ENCODE measurements at regions not wholly inside any gene's neighbourhood (a gene's known extent, or its start where the extent isn't known, plus 50 kb on each side); places are given as distances from the start of the nearest gene placed in this dataset.
A peak's percentile ranks its signal among the peaks of the same experiment; 100 is the strongest.
"Not testable (repeated sequence)": the region's sequence is repeated elsewhere in the genome, so short reads cannot be mapped to it uniquely, and the experiment has no call there.

GRCh38 chr15:39419651-39420050 lies 161.2 kb upstream of the THBS1 start:
- Histone ChIP-seq H3K79me2 (ENCODE audit: low read length) (no peaks in the 10 kb centered on the region), H3K36me3 (replicated peaks; ENCODE audit: low read depth, low read length) (peaks cover 6% of the 10 kb centered on the region), H3K27me3 (ENCODE audit: low read depth, low read length) (peaks cover 3% of the 10 kb centered on the region; the same call in 1 of the 2 replicates), H3K4me2 (ENCODE audit: low read length) (no peak overlapping the region), H3K4me1 (ENCODE audit: low read length) (peaks cover 1% of the 10 kb centered on the region), H2AFZ (ENCODE audit: low read depth, low read length) (no peak overlapping the region), H3K4me3 (ENCODE audit: low read length) (no peak overlapping the region), H4K20me1 (ENCODE audit: insufficient read depth, low read length) (no peaks in the 10 kb centered on the region), H3K9me3 (ENCODE audit: insufficient read depth, low read length) (no peaks in the 10 kb centered on the region), H3K9ac (ENCODE audit: low read length) (no peak overlapping the region), H3K27ac (ENCODE audit: low read length) (no peak overlapping the region)
- no peak for TF ChIP-seq CTCF (IDR thresholded peaks at IDR 0.05; ENCODE audit: low read depth, low read length)
- TF ChIP-seq EZH2phosphoT487 (IDR thresholded peaks at IDR 0.05; ENCODE audit: low read depth), result no peak

- H3K9ac ChIP-seq (ENCODE audit: low read length); H3K4me2 ChIP-seq (ENCODE audit: low read length); H3K36me3 ChIP-seq (replicated peaks; ENCODE audit: low read depth, low read length); H4K20me1 ChIP-seq (ENCODE audit: insufficient read depth, low read length); H3K9me3 ChIP-seq (ENCODE audit: insufficient read depth, low read length); H3K4me1 ChIP-seq (ENCODE audit: low read length); H3K79me2 ChIP-seq (ENCODE audit: low read length); H3K27ac ChIP-seq (ENCODE audit: low read length); H3K27me3 ChIP-seq (ENCODE audit: low read depth, low read length); H3K4me3 ChIP-seq (ENCODE audit: low read length); H2AFZ ChIP-seq (ENCODE audit: low read depth, low read length): not testable (repeated sequence)
Observed at GRCh38 chr15:39420123-39420852, 160.6 kb upstream of the THBS1 start.

DNA sequence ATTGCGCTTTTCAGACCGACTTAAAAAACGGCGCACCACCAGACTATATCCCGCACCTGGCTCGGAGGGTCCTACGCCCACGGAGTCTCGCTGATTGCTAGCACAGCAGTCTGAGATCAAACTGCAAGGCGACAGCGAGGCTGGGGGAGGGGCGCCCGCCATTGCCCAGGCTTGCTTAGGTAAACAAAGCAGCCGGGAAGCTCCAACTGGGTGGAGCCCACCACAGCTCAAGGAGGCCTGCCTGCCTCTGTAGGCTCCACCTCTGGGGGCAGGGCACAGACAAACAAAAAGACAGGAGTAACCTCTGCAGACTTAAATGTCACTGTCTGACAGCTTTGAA lies 160.1 kb upstream of the THBS1 start:
- H3K79me2 ChIP-seq (ENCODE audit: low read length); H3K4me3 ChIP-seq (ENCODE audit: low read length); H3K36me3 ChIP-seq (replicated peaks; ENCODE audit: low read depth, low read length); H3K9me3 ChIP-seq (ENCODE audit: insufficient read depth, low read length); H4K20me1 ChIP-seq (ENCODE audit: insufficient read depth, low read length); H3K4me1 ChIP-seq (ENCODE audit: low read length); H3K9ac ChIP-seq (ENCODE audit: low read length); H3K27me3 ChIP-seq (ENCODE audit: low read depth, low read length); H3K27ac ChIP-seq (ENCODE audit: low read length); H2AFZ ChIP-seq (ENCODE audit: low read depth, low read length); H3K4me2 ChIP-seq (ENCODE audit: low read length): not testable (repeated sequence)

GRCh38 chr15:39426552-39427532 lies 154.0 kb upstream of the THBS1 start:
- H2AFZ ChIP-seq (ENCODE audit: low read depth, low read length), result no peak overlapping the region
- peak overlapping the region; percentile 54 for H3K27ac ChIP-seq (ENCODE audit: low read length)
- H3K4me3 ChIP-seq (ENCODE audit: low read length), result peak overlapping the region; percentile 71
- H3K4me1 ChIP-seq (ENCODE audit: low read length), result peaks cover 40% of the 10 kb centered on the region
- no peaks in the 10 kb centered on the region for H3K36me3 ChIP-seq (replicated peaks; ENCODE audit: low read depth, low read length)
- TF ChIP-seq EZH2phosphoT487 (IDR thresholded peaks at IDR 0.05; ENCODE audit: low read depth) (no peak), CTCF (IDR thresholded peaks at IDR 0.05; ENCODE audit: low read depth, low read length) (0 out of 2 replicates have a peak, but pooled peaks have one; percentile 16)
- no peaks in the 10 kb centered on the region for H4K20me1 ChIP-seq (ENCODE audit: insufficient read depth, low read length)
- peaks cover 17% of the 10 kb centered on the region for H3K27me3 ChIP-seq (ENCODE audit: low read depth, low read length)
- H3K9ac ChIP-seq (ENCODE audit: low read length), result peak overlapping the region; percentile 51
- no peaks in the 10 kb centered on the region for H3K79me2 ChIP-seq (ENCODE audit: low read length)
- H3K9me3 ChIP-seq (ENCODE audit: insufficient read depth, low read length), result no peaks in the 10 kb centered on the region
- H3K4me2 ChIP-seq (ENCODE audit: low read length), result peak overlapping the region; percentile 87

DNA sequence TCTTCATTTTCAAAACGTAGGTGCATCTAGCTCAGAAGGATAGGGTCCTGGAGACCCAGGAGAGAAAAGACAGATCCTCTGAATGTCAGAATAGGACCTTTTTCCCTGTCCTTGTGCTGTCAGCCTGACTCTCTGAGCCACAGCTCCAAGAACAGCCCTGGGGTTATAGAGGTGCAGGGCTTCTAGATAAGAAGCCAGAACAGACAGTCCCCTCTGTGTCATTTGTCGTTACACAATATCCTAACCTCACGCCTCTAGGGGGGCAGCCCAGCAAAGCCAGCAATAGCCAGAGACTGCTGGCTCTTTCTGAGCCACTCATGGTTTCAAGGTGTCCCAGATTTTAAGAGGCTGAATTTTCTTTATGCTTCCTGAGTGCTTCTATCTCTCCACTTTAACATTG lies 153.2 kb upstream of the THBS1 start:
- H3K79me2 ChIP-seq (ENCODE audit: low read length), result no peaks in the 10 kb centered on the region
- H3K27me3 ChIP-seq (ENCODE audit: low read depth, low read length), result peaks cover 17% of the 10 kb centered on the region
- peak overlapping the region; percentile 71 for H3K4me3 ChIP-seq (ENCODE audit: low read length)
- H3K9me3 ChIP-seq (ENCODE audit: insufficient read depth, low read length), result no peaks in the 10 kb centered on the region
- TF ChIP-seq CTCF (IDR thresholded peaks at IDR 0.05; ENCODE audit: low read depth, low read length), result no peak
- no peak for TF ChIP-seq EZH2phosphoT487 (IDR thresholded peaks at IDR 0.05; ENCODE audit: low read depth)
- peak overlapping the region; percentile 87 for H3K4me2 ChIP-seq (ENCODE audit: low read length)
- H3K36me3 ChIP-seq (replicated peaks; ENCODE audit: low read depth, low read length), result no peaks in the 10 kb centered on the region
- peaks cover 40% of the 10 kb centered on the region for H3K4me1 ChIP-seq (ENCODE audit: low read length)
- peak overlapping the region; percentile 39 for H3K27ac ChIP-seq (ENCODE audit: low read length)
- H3K9ac ChIP-seq (ENCODE audit: low read length), result peak overlapping the region; percentile 29; the same call in 1 of the 2 replicates
- no peaks in the 10 kb centered on the region for H4K20me1 ChIP-seq (ENCODE audit: insufficient read depth, low read length)
- no peak overlapping the region for H2AFZ ChIP-seq (ENCODE audit: low read depth, low read length)

Measured in OCI-LY3 (cell line).